HT-29 (cell line): ENCODE measurements at regions not wholly inside any gene's neighbourhood (a gene's known extent, or its start where the extent isn't known, plus 50 kb on each side); places are given as distances from the start of the nearest gene placed in this dataset.
"Not testable (repeated sequence)": the region's sequence is repeated elsewhere in the genome, so short reads cannot be mapped to it uniquely, and the experiment has no call there.

Experiments
- DNase-seq: peaks from one replicate; pipeline ENCODE4 v3.0.0-alpha.2; 2015; ENCODE audit warnings: low spot score

DNA sequence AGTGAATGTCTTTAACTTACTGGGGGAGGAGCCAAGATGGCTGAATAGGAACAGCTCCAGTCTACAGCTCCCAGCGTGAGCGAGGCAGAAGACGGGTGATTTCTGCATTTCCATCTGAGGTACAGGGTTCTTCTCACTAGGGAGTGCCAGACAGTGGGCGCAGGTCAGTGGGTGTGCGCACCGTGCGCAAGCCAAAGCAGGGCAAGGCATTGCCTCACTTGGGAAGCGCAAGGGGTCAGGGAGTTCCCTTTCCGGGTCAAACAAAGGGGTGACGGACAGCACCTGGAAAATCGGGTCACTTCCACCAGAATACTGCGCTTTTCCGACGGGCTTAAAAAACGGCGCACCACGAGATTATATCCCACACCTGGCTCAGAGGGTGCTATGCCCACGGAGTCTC is 187.3 kb downstream of the CHIC2 start:
- not testable (repeated sequence) for DNase-seq

DNA sequence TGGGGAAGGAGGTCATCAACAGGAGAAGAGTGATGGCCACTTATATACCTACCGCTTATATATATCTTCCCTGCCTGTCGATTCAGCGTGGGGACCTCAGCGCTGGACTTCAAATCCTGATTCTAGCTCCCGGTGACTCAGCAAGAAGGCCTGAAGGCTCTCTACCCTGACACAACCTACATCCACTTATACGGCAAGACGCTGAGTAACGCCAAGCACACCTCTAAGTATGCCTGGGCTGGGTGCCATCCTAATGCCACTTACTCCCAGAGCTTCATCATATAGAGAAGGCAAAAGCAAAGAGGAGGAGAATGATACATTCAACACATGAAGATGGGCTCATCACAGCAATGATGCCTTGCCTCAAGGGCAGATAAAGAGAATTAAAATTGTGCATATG is 198.3 kb downstream of the CHIC2 start:
- no peak for DNase-seq

DNA sequence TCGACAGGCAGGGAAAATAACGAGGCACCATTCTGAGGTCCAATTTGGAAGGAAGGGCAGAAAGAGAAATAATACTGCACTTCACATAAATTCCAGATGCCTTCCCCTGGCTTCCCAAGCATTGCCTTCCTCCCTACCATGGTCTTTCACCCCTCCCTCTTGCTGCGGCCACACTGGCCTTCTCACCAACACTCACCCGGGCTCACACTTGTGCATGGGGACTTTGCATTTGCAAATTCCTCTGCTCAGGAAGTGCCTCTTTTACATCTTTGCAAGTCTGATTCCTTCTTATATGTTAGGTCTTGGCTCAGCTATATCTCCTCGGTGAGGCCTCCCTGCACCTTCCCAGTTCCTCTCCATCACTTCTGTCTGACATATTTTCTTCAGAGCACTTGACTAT is 199.4 kb downstream of the CHIC2 start:
- no peak for DNase-seq

DNA sequence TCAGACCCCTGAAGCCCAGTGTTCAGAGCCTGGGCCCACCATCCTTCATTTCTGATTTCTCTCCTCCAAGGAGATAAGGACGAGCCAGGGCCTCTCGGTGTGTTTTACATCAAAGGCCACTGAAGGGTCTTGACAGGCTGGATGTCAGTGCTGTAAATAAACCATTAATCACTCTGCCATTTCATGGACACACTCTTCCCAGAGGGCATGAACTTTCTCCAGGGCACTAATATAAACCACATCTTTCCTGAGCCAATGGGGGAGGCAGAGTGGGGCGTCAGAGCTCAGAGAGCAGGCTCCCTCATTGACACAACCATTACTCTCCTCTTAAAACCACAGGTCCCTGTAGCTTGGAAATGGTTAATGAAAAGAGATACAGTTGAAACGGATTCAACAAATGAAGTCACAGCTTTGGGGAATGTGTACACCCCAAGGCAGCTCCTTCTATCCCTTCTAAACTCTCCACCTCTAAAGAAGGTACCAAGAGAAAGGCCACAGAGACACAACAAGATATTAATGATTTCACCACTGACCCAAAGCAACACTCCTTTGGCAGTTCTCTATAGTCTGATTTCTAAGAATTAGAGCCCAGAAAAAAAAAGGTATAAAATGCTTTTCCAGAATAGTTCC is 200.6 kb downstream of the CHIC2 start:
- no peak for DNase-seq

DNA sequence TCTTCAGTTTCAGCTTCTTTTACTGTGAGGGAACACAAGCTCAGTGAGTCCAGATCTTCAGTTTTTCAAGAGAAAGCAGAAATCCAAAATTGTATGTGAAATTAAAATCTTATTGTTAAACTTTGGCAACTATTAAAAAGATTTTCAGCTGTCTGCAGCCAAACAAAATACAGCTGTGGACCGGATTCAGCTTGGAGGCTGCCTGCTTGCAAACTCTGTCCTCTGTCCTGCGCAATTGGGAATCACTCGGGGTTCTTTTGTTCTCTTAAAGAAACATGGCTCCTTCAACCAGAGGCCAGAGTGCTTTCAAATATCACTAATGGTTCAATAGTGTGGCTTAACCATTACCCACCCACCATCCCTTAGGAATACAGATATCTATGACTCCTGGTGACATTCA is 201.2 kb downstream of the CHIC2 start:
- no peak for DNase-seq

DNA sequence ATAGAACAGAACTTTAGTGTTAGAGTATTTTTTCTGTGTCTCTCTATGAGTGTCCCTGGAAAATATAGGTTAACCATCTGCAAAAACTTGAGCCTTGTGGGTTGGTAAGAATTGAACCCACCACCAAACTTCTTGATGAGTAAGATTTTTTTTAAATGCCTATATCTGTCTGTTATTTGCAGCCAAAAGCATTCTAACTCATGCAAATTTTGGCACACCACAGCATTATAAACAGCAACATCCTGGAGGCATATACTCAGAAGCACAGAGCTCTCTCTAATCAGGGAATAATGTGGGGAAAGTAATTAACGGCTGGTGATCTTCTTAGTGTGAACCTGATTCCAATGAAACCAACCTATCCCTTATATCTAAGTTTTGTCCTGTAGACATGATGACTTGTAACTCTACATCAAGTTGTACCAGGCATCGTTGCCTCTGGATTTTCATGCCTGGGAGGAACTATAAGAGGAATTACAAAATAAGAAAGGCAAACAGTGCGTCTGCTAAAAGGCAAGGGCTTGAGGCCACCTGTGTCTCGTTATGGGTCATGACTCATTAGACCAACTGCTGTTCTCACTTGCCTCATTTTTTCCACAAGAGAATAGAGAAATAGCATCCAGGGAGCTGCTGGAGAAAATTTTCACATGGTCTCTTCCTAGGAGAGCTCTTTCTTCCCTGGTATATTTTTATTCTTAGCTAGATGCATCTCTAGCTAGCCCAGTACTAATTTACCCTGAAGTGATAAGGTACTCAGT is 202.4 kb downstream of the CHIC2 start:
- no peak for DNase-seq

DNA sequence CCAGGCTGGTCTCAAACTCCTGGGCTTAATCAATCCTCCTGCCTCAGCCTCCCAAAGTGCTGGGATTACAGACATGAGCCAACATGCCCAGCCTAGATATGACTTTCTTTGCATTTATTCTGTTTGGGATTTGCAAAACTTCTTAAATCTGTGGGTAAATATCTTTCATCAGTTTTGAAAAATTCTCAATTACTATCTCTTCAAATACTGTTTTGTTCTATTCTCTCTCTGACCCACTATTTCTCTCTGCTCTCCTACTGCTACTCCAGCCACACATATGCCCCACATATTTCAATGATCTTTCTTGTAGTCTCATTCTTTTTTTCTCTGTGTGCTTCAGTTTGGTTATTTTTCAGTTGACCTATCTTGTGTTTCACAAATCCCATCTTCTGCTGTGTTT is 205.1 kb downstream of the CHIC2 start:
- DNase-seq = no peak

DNA sequence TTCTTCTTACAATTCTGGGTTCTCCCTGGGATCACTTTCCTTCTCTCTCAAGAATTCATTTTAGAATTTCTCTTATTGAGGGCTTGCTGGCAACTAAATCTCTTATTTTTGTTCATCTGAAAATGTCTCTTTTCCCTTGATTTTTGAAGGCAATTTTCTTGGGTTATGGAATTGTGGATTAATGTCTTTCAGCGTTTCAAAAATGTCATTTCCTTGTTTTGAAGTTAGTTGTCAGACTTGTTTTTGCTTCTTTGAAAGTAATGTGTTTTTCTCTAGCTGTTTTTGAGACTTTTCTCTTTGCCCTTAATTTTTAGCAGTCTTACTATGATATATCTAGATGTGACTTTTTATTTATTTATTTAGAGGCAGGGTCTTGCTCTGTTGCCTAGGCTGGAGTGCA is 205.7 kb downstream of the CHIC2 start:
- DNase-seq = no peak

DNA sequence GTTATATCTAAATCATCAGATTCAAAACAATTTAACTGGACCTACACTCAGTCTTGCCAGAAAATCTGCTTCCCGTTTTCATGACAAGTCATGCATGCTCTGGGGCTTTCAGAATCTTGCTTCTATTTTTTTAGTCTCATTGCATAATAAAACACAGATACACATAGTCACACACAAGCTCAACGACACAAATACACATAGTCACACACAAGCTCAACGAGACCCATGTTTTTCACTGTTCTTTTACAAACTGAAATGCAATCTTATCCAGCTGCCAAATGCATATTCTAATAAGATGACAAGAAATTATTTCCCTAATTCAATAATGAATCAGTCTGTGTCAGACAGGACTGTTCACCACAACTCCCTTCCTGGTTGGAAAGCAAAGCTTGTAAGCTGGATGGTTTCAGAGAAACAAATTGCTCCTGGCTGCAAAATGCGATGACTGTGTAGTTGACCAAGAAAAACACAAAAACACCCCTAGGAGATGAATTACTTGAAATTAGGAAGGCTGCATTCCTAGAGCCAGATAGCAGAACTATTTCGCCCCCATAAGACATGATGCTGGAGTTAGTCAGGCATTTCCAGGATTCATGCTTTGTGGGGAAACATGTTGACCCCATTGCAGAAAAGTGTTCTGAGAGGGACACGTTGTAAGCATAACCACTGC is 208.7 kb downstream of the CHIC2 start:
- no peak for DNase-seq

DNA sequence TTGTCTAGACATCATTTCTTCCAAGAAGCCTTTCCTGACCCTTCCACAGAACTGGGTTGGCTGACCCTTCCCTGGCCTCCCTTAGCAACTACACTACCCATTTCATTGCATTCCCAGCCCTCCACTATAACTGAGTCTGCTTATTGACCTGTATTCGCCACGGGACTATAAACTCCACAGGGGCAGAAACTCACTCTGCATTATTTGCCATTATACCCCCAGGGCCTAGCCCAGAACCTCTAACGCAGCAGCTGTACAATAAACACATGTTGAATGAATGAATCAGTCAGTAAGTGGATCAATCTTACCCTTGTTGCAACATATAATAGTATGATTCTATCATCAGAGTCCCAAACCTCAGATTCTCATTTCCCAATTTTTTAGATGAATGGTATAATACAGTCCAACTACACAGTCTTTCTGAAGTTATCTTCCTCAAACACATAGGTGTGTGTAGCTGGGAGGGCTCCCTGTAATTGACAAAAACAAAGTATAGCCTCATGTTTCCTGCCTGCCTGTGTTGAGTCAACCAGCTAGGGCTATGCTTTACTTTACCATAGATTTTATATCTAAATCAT is 209.3 kb downstream of the CHIC2 start:
- no peak for DNase-seq

DNA sequence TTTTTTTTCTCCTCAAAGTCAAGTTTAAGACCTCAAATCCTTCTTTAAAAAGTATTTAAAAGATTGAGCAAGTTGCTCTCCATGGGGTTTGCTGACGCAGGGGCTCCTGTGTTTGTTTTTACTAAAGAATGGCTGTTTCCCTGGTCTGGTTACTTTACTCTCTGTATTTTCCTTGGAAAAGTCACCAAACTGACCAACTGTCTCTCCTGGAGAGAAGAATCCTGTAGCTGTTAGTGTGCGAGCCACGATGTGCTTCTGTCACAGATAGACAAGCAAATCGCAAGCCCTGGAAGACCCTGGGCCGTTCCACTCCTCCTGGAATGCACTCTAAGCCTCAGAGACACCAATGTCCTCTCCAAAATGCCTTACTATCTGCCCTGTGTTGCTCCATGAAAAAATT is 212.1 kb downstream of the CHIC2 start:
- no peak for DNase-seq

DNA sequence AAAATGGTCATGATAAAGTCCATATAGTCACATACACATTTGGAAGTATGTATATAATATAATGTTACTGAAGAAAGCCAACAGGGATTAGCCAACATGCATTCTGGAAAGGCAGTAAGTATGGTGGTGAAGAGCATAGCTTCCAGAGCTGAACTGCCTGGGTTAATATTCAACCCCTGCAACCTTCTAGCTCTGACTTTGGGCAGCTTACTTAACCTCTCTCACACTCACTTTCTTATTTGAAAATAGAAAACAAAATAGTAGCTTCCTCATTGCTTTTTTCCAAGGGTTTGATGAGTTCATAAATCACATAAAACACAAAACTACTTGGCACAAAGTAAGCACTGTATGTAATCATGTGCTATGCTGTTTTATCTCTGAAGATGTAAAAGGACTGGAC is 216.4 kb downstream of the CHIC2 start:
- no peak for DNase-seq

DNA sequence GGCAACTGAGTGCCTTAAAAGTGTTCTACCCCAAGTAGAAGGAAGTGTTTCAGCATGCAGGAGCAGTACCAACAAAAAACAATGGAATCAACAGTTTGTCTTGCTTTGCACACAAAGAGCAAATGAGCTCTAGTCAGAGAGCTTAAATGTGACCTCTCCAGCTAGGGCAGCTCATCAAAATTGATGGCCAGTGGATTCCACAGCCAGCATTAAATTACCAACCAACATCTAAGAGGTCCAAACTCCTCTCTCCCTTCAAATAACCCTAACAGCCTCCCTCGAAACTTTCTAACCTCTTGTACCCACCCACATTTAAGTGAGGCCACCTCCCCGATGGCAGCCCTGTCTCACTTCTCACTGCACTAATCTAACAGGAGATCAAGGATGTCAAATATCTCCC is 219.9 kb downstream of the CHIC2 start:
- DNase-seq = no peak

DNA sequence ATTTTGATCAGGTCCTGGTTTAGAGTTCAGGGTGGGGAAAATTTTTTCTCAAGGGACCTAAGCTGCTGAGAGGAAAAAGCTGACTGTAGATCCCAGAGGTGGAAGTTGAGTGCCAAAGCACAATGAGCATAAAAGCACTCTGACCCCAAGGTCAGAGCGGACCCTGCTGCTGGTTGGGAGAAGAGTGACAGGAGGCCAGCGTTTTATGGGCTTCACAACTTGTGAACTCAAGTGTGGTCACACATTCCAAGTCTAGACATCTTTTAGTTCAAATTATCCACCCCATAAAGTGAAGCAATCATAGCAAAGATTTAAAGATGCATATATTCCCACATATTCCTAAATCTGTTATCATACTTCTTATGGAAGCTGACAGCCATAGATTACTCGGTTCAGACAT is 220.3 kb downstream of the CHIC2 start:
- no peak for DNase-seq

DNA sequence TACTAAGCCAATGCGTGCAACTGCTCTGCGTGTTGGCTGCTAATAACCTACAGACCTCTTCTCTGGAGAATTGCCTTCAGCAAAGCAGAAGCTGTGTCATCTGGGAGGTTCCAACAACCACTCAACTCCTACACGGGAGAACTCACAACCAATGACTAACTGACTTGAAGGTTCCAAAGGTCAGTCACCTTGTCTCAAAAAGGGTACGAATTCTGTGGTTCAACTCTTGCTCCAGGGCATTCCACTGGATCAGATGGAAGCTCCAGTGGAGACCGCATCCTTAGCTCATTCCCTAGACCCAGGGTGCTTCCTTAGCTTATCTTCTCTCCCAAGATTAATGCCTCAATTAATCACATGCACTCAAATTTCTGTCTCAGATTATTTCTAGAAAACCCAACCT is 222.7 kb downstream of the CHIC2 start:
- no peak for DNase-seq

DNA sequence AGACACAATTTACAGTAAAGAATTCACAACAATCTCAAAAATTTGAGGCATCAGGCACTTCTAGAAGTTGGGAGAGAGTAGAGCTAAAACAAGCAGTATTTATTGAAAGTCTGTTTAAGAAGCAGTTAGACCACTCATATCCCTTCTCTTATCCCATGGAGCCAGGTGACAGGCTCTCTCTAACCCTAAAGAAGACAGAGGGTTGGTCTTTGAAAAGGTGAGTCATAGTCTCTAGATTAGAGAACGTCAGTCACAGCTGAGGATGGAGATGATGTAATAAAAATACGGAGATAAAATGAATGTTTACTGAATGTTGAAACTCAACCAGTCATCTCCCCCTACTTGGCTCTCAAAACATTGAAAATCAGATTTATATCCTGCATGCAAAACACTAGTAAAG is 223.8 kb downstream of the CHIC2 start:
- no peak for DNase-seq

DNA sequence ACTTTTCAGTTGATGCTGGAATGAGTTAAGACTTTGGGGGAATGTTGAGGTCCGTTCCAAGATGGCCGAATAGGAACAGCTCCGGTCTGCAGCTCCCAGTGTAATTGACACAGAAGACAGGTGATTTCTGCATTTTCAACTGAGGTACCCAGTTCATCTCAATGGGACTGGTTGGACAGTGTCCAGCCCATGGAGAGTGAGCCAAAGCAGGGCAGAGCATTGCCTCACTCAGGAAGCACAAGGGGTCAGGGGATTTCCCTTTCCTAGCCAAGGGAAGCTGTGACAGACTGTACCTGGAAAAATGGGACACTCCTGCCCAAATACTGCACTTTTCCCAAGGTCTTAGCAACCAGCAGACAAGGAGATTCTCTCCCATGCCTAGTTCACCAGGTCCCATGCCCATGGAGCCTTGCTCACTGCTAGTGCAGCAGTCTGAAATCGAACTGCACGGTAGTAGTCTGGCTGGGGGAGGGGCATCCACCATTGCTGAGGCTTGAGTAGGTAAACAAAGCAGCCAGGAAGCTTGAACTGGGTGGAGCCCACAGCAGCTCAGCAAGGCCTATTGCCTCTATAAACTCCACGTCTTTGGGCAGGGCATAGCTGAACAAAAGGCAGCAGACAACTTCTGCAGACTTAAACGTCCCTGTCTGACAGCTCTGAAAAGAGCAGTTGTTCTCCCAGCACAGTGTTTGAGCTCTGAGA is 231.0 kb downstream of the CHIC2 start:
- DNase-seq = not testable (repeated sequence)

DNA sequence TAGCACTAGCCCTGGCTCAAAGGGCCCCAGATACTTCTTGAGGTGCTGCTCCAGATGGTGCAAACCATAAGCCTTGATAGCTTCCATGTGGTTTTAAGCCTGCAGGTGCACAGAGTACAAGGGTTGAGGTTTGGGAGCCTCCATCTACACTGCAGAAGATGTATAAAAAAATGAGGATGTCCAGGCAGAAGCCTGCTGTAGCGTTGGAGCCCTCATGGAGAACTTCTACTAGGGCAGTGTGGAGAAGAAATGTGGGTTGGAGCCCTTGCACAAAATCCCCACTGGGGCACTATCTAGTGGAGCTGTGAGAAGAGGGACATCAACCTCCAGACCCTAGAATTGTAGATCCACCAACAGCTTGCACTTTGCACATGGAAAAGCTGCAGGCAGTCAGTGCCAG is 231.9 kb downstream of the CHIC2 start:
- no peak for DNase-seq

DNA sequence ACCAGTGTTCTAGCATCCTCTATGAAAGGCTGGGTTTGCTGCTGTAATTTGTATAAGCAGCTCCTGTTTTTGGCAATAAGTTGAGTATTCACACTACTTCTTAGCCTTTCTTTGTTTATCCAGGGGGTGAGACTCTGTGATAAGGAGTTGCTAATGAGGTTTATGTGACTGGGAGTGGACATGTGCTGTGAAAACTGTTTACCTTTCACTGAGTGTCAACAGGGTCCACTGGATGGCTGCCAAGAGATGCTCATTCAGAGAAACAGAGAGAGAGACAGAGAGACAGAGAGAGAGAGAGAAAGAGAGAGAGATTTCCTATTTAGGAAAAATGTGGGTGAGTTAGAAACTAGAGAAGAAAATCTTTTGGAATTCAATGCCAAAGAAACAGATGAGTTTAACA is 233.9 kb downstream of the CHIC2 start:
- DNase-seq = no peak

DNA sequence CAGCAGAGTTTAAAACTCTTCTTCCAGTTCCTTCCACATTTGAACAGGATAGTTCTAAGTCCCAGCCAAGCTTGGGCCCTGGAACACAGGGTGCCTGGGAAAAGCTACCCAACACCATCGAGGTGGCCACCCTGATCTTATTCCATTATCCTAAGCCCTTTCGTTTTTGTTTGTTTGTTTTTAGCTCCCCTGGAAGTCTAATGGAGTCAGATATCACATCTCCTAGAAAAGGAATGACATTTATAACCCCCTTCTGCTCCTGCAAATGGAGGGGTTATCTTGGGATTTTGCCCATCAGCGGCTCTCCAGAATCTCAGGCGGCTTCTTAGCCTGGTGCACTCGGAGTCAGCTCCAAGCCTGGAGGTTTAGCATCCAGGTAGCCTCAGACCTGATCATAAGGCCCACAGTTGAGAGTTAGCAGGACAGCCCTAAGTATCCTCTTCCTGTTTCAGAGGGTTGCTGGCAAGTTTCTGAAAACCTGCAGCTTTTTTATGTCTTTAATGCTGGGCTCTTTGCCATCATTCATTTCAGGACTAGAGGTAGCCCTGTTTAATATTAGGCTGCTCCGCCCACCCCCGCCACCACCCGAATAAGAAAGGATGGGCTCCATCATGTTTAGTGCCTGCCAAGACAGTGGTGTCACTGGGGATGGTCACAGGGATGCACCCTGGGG is 230.0 kb upstream of the LNX1 start:
- DNase-seq = no peak

DNA sequence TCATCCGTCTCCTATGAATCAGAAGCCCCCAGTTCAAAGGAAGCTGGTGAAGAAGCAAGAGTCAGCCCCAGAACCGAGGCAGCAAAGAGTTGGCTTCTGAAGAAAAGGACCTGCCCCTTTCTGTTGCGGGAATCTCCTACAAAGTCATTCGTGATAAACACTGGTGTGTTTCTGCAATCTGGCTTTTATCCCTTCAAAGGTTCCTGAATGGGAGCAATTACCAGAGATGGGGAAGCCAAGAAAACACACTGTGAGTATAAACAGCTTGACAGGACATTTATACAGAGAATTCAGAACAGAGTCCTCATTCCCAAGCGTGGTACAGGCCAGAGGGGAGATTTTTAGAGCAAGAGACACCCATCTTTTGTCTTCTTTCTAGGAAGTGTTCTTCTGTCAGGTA is 226.8 kb upstream of the LNX1 start:
- no peak for DNase-seq

DNA sequence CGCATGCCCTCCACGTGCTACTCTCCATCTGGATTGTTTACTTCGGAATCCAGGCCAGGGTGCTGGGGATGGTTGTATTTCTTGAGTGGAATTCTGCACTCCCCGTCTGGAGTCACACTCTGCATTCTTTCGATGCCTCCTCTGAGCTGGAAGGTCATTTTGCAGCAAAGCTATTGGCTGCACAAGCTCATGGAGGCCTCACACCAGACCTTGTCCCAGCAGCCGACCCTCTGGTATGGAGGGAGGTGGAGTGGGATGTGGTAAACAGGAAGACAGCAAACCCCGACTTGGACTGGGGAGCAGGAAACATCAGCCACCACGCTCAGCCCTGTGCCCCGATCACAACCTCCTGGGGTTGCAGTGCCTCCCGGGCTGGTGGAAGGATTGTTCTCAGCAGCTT is 225.3 kb upstream of the LNX1 start:
- DNase-seq = no peak
